Neural cell (in vitro differentiated cells): ENCODE measurements at regions not wholly inside any gene's neighbourhood (a gene's known extent, or its start where the extent isn't known, plus 50 kb on each side); places are given as distances from the start of the nearest gene placed in this dataset.

Experiments used
- CTCF ChIP-seq: fragments of 450-650 bp; IDR thresholded peaks from 2 replicates; pipeline ENCODE4 v1.5.1; 2014; ENCODE audit warnings: antibody characterized with exemption, mild to moderate bottlenecking, moderate library complexity; ENCODE audit not compliant: poor library complexity, severe bottlenecking
- REST ChIP-seq: IDR thresholded peaks from 2 replicates; pipeline ENCODE4 v1.6.1; 2012; ENCODE audit warnings: borderline replicate concordance

DNA sequence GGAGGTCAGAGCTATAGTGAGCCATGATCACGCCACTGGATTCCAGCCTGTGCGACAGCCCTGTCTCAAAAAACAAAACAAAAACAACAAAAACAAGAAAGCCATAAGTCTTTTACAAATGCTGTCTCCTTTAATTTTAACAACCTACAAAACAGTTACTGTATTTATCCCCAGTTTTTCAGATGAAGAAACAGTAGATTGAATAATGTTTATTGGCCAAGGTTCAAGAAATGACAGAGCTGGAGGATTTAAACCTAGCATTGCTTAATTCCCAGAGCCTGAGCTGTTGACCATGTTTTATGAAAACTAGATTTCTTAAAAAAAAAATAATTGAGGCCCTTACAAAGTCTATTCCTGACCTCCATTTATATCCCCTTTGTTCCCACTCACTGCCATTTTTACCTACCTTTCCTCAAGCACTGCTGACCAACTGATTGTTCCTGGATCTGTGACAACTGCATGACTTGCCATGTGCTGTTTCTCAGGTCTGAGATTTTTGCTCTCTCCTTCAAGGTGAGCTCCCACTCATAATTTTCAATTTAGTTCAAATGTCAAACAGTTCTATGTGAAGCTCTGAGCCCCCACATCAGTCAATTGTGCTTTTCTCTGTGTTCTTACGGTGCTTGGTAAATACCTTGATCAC is 140.8 kb downstream of the CHRM3 start:
- TF ChIP-seq CTCF (no peak), REST (no peak)
